ENCODE measurements at regions not wholly inside any gene's neighbourhood (a gene's known extent, or its start where the extent isn't known, plus 50 kb on each side); places are given as distances from the start of the nearest gene placed in this dataset.

DNA sequence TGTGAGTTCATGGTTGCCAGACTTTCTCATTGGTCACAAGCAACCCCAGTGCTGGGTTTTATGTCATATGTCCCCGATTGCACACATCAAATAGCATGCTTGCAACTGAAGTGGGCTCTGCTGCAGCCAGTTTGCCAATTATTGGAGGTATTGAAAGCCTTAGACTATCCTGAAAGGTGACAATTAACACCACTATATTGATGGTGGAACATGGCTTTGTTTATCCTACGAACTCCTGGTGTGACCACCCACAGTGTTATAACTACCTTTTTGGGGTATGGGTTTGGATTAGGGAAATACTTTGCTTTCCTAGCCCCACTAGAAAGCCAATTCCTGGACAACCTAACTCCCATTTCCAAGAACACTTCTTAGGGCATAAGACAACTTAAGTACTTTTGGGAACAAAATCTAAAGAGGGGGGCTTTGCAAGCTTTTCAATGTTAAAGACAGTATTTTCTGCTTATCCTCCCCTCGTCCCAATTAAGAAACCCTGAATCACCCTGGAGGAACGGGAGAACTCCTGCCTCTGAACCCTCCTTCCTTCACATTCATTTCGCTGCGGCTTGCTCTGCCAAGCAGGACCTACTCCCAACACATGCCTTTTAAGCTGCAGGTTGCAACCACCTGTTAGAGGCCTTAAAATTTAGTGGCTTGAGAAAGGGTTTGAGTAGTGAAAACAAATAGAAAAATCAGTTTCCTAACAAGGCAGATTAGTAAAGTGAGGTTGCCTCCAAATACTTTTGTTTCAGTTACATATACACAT lies 80.3 kb upstream of the RBM19 start:
- H3K27ac Mint-ChIP-seq = no peak overlapping the region
- H3K4me1 Mint-ChIP-seq = no peaks in the 10 kb centered on the region
- TF ChIP-seq, protein P1, sequence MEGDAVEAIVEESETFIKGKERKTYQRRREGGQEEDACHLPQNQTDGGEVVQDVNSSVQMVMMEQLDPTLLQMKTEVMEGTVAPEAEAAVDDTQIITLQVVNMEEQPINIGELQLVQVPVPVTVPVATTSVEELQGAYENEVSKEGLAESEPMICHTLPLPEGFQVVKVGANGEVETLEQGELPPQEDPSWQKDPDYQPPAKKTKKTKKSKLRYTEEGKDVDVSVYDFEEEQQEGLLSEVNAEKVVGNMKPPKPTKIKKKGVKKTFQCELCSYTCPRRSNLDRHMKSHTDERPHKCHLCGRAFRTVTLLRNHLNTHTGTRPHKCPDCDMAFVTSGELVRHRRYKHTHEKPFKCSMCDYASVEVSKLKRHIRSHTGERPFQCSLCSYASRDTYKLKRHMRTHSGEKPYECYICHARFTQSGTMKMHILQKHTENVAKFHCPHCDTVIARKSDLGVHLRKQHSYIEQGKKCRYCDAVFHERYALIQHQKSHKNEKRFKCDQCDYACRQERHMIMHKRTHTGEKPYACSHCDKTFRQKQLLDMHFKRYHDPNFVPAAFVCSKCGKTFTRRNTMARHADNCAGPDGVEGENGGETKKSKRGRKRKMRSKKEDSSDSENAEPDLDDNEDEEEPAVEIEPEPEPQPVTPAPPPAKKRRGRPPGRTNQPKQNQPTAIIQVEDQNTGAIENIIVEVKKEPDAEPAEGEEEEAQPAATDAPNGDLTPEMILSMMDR (IDR thresholded peaks at IDR 0.05; ENCODE audit: unreplicated experiment in 3 of 3) = no peak
- no peaks in the 10 kb centered on the region for H3K36me3 Mint-ChIP-seq (ENCODE audit: low read depth)
- peaks cover 3% of the 10 kb centered on the region for H3K9me3 Mint-ChIP-seq
- H3K27me3 Mint-ChIP-seq (ENCODE audit: low read depth) = peaks cover 38% of the 10 kb centered on the region
- H3K4me3 Mint-ChIP-seq = no peak overlapping the region

- H3K4me3 Mint-ChIP-seq = no peak overlapping the region
- H3K4me1 Mint-ChIP-seq = no peaks in the 10 kb centered on the region
- TF ChIP-seq, protein P1 (IDR thresholded peaks at IDR 0.05; ENCODE audit: unreplicated experiment in 3 of 3) = no peak
- no peak overlapping the region for H3K27ac Mint-ChIP-seq
- peaks cover 41% of the 10 kb centered on the region for H3K27me3 Mint-ChIP-seq (ENCODE audit: low read depth)
- no peaks in the 10 kb centered on the region for H3K36me3 Mint-ChIP-seq (ENCODE audit: low read depth)
- peaks cover 2% of the 10 kb centered on the region for H3K9me3 Mint-ChIP-seq
These were observed 79.2 kb upstream of the RBM19 start for GRCh38 chr12:114045349-114045748.

GRCh38 chr12:114041590-114041989 lies 75.5 kb upstream of the RBM19 start:
- Mint-ChIP-seq H3K4me1 (no peaks in the 10 kb centered on the region), H3K27me3 (ENCODE audit: low read depth) (peaks cover 51% of the 10 kb centered on the region), H3K4me3 (no peak overlapping the region), H3K36me3 (ENCODE audit: low read depth) (no peaks in the 10 kb centered on the region), H3K9me3 (peaks cover 3% of the 10 kb centered on the region), H3K27ac (no peak overlapping the region)
- TF ChIP-seq, protein P1 (IDR thresholded peaks at IDR 0.05; ENCODE audit: unreplicated experiment in 3 of 3) = no peak

GRCh38 chr12:114041136-114041535 lies 75.0 kb upstream of the RBM19 start:
- Mint-ChIP-seq H3K4me3 (no peak overlapping the region), H3K4me1 (no peaks in the 10 kb centered on the region), H3K9me3 (peaks cover 3% of the 10 kb centered on the region), H3K27me3 (ENCODE audit: low read depth) (peaks cover 51% of the 10 kb centered on the region), H3K27ac (no peak overlapping the region), H3K36me3 (ENCODE audit: low read depth) (no peaks in the 10 kb centered on the region)
- TF ChIP-seq, protein P1 (IDR thresholded peaks at IDR 0.05; ENCODE audit: unreplicated experiment in 3 of 3) = no peak

GRCh38 chr12:114038962-114039361 lies 72.8 kb upstream of the RBM19 start:
- no peaks in the 10 kb centered on the region for H3K36me3 Mint-ChIP-seq (ENCODE audit: low read depth)
- H3K9me3 Mint-ChIP-seq = peaks cover 3% of the 10 kb centered on the region
- TF ChIP-seq, protein P1 (IDR thresholded peaks at IDR 0.05; ENCODE audit: unreplicated experiment in 3 of 3) = no peak
- peaks cover 59% of the 10 kb centered on the region for H3K27me3 Mint-ChIP-seq (ENCODE audit: low read depth)
- H3K4me1 Mint-ChIP-seq = no peaks in the 10 kb centered on the region
- no peak overlapping the region for H3K27ac Mint-ChIP-seq
- no peak overlapping the region for H3K4me3 Mint-ChIP-seq

GRCh38 chr12:114032801-114033200 lies 66.7 kb upstream of the RBM19 start:
- no peak overlapping the region for H3K4me3 Mint-ChIP-seq
- H3K4me1 Mint-ChIP-seq = no peaks in the 10 kb centered on the region
- TF ChIP-seq, protein P1 (IDR thresholded peaks at IDR 0.05; ENCODE audit: unreplicated experiment in 3 of 3) = no peak
- H3K27ac Mint-ChIP-seq = no peak overlapping the region
- peaks cover 60% of the 10 kb centered on the region for H3K27me3 Mint-ChIP-seq (ENCODE audit: low read depth)
- H3K36me3 Mint-ChIP-seq (ENCODE audit: low read depth) = no peaks in the 10 kb centered on the region
- H3K9me3 Mint-ChIP-seq = peaks cover under 1% of the 10 kb centered on the region

All from nephron (organoid).